Nephron (organoid): ENCODE measurements at regions not wholly inside any gene's neighbourhood (a gene's known extent, or its start where the extent isn't known, plus 50 kb on each side); places are given as distances from the start of the nearest gene placed in this dataset.
"Not testable (repeated sequence)": the region's sequence is repeated elsewhere in the genome, so short reads cannot be mapped to it uniquely, and the experiment has no call there.

Experiments
- H3K27ac Mint-ChIP-seq, 3 experiments: 2 replicates each; pipeline ENCODE4 v1.8.0; 2020; ENCODE audit warnings: mixed read lengths in 3 of 3, mild to moderate bottlenecking in 2 of 3, moderate library complexity in 1 of 3
- H3K27me3 Mint-ChIP-seq: 2 replicates; pipeline ENCODE4 v1.8.0; 2021; ENCODE audit warnings: low read depth, mild to moderate bottlenecking, moderate library complexity, mixed read lengths
- H3K36me3 Mint-ChIP-seq: 2 replicates; pipeline ENCODE4 v1.8.0; 2020; ENCODE audit warnings: low read depth, mixed read lengths
- H3K4me1 Mint-ChIP-seq: 2 replicates; pipeline ENCODE4 v1.8.0; 2020; ENCODE audit warnings: mixed read lengths
- H3K4me3 Mint-ChIP-seq, 3 experiments: 2 replicates each; pipeline ENCODE4 v1.8.0; 2020; ENCODE audit warnings: mild to moderate bottlenecking in 3 of 3, mixed read lengths in 3 of 3, moderate library complexity in 2 of 3
- H3K9me3 Mint-ChIP-seq: 2 replicates; pipeline ENCODE4 v1.8.0; 2020; ENCODE audit warnings: mixed read lengths
- TF ChIP-seq, protein P1 (sequence below), 3 experiments: fragments of 200-600 bp; sonication (generic); IDR thresholded peaks; one replicate each; pipeline ENCODE4 v1.5.0; 2021; ENCODE audit warnings: antibody characterized with exemption in 3 of 3; ENCODE audit not compliant: unreplicated experiment in 3 of 3

DNA sequence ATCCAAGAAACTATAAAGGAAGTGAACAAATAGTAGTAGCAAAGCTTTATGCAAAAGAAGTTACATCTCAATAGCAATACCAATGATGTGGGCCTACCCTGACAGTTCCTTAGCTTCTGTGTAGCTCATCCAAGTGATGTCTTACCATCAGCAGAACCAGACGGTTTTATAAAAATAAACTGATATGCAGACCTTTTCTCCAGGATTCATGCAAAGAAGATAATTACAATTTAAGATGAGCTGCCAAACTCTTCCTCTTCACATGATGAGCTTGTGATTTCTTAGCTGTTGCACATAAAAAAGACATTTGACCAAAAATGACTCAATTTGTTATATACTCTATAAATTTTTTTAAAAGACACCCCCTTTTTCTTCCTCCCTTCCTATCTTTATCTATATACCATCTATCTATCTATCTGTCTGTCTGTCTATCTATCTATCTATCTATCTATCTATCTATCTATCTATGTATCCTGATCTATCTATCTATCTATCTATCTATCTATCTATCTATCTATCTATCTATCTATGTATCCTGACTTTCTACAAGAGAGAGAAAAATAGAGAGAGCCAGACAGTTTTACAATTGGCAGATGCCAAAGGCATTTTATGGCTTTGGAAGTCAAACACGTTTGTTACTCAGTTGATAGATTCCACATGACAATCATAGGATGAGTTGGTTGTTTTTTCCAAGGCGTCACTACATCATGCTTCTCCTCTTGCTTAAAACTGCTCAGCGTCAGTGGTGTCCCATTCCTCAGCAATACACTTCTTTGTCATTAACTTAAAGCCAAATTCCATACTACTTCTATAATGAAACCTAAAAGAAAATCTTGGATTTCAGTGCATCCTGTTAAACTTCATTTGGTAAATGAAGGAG, 65.9 kb upstream of the ACTR3 start:
- TF ChIP-seq, protein P1, sequence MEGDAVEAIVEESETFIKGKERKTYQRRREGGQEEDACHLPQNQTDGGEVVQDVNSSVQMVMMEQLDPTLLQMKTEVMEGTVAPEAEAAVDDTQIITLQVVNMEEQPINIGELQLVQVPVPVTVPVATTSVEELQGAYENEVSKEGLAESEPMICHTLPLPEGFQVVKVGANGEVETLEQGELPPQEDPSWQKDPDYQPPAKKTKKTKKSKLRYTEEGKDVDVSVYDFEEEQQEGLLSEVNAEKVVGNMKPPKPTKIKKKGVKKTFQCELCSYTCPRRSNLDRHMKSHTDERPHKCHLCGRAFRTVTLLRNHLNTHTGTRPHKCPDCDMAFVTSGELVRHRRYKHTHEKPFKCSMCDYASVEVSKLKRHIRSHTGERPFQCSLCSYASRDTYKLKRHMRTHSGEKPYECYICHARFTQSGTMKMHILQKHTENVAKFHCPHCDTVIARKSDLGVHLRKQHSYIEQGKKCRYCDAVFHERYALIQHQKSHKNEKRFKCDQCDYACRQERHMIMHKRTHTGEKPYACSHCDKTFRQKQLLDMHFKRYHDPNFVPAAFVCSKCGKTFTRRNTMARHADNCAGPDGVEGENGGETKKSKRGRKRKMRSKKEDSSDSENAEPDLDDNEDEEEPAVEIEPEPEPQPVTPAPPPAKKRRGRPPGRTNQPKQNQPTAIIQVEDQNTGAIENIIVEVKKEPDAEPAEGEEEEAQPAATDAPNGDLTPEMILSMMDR (IDR thresholded peaks at IDR 0.05; ENCODE audit: unreplicated experiment in 3 of 3), result no peak
- H3K4me1 Mint-ChIP-seq, result peaks cover 10% of the 10 kb centered on the region

DNA sequence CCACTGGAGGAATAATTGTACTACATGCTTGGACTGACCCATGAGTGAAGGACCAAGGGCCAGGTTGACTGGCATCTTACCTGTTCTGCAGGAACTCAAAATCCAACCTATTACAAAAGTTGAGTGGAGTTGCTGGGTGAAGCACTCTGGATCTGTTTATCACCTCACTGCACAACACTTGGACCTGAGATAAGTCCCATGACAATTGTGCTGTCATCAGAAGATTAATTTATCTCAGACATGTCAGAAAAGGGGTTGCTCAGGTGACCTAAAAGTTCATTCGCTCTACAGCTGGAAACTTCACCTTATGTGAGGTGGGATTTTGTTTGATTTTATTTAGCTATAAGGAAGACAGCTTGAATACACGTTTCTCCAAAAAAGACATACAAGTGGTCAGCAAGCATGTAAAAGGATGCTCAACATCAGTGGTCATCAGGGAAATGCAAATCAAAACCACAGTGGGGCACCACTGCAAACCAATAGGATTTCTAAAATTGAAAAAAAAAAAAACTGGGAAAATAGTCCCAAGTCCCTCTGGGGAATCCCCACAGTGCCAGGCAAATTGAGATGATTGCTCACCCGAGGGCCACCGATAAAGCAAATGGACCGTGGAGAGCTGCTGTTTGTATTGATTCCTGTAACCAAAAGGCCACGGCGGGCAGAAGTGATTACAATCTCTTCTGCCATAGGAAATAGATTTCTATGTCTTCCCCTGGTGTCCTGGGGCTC, 65.8 kb upstream of the SLC35F5 start:
- no peaks in the 10 kb centered on the region for H3K27me3 Mint-ChIP-seq
- H3K27ac Mint-ChIP-seq, result no peak overlapping the region
- no peak overlapping the region for H3K4me3 Mint-ChIP-seq
- TF ChIP-seq, protein P1 (IDR thresholded peaks at IDR 0.05; ENCODE audit: unreplicated experiment in 3 of 3), result no peak
- H3K4me1 Mint-ChIP-seq, result peaks cover 23% of the 10 kb centered on the region
- no peaks in the 10 kb centered on the region for H3K9me3 Mint-ChIP-seq
- H3K36me3 Mint-ChIP-seq, result no peaks in the 10 kb centered on the region

More for the DNA sequence above, 65.9 kb upstream of the ACTR3 start:
- H3K9me3 Mint-ChIP-seq, result no peaks in the 10 kb centered on the region
- no peak overlapping the region for H3K4me3 Mint-ChIP-seq
- no peak overlapping the region for H3K27ac Mint-ChIP-seq
- no peaks in the 10 kb centered on the region for H3K27me3 Mint-ChIP-seq
- no peaks in the 10 kb centered on the region for H3K36me3 Mint-ChIP-seq

DNA sequence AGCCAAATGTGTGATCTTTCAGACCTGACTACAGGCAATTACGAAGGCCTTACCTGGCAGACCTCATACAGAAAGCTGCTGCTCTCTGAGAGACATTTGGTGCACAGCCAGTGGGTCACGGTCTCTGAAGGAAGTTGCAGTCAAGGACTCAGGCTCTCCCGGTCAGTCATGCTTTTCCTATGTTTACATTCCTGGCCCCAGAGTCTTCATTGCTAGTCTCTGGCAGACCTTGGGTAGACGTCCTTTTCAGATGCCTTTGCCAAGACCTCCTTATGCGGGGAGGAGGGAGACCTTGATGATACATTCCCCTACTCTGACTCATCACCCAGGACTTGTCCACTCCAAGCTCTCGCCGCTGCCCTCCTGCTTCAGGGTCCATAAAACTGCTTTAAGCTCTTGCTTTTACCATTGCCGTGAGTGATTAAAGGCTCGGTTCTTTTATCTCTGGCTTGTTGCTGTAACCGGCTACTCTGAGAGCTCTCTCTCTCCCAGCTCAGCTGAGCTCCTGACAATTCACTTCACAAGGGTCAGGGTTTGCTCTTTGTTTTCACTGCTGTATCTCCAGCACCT, 62.0 kb upstream of the SLC35F5 start:
- H3K9me3 Mint-ChIP-seq, result no peaks in the 10 kb centered on the region
- peak overlapping the region in 1 of 3 experiments; percentile 18 for H3K4me3 Mint-ChIP-seq
- TF ChIP-seq, protein P1 (IDR thresholded peaks at IDR 0.05; ENCODE audit: unreplicated experiment in 3 of 3), result no peak
- H3K27me3 Mint-ChIP-seq, result no peaks in the 10 kb centered on the region
- H3K27ac Mint-ChIP-seq, result peak overlapping the region; percentile 66 to 91 (median 86)
- peaks cover 13% of the 10 kb centered on the region for H3K4me1 Mint-ChIP-seq
- no peaks in the 10 kb centered on the region for H3K36me3 Mint-ChIP-seq

DNA sequence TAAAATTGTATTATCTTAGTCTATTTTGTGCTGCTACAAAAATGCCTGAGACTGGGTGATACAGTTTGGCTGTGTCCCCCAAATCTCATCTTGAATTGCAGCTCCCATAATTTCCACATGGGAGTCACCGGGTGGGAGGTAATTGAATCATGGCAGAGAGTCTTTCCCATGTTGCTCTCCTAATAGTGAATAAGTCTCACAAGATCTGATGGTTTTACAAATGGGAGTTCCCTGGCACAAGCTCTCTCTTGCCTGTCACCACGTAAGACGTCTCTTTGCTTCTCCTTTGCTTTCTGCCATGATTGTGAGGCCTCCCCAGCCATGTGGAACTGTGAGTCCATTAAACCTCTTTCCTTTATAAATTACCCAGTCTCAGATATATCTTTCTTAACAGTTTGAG, 57.0 kb upstream of the SLC35F5 start:
- H3K27me3 Mint-ChIP-seq, H3K36me3 Mint-ChIP-seq, H3K27ac Mint-ChIP-seq, H3K9me3 Mint-ChIP-seq, H3K4me3 Mint-ChIP-seq: not testable (repeated sequence)
- H3K4me1 Mint-ChIP-seq, result peaks cover 18% of the 10 kb centered on the region

DNA sequence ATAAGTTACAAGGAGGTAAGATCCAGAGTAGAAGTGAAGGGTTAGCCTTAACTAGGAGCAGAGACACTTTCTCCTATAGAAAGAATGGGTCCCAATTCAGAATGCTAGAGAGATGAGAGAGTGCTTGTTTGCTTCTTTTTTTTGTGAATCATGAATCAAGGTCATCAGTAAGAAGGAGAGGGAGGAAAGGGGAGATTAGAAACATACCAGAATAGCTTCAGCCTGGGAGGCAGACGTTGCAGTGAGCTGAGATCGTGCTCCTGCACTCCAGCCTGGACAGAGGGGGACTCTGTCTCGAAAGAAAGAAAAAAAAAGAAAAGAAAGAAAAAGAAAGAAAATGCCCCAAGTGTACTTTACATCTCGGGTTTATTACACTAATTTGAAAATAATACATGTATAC, 55.8 kb upstream of the SLC35F5 start:
- H3K4me3 Mint-ChIP-seq, result no peak overlapping the region
- TF ChIP-seq, protein P1 (IDR thresholded peaks at IDR 0.05; ENCODE audit: unreplicated experiment in 3 of 3), result no peak
- H3K27me3 Mint-ChIP-seq, result no peaks in the 10 kb centered on the region
- H3K4me1 Mint-ChIP-seq, result peaks cover 9% of the 10 kb centered on the region
- H3K27ac Mint-ChIP-seq, result peak overlapping the region; percentile 13 to 57 (median 40)
- H3K9me3 Mint-ChIP-seq, result peaks cover 10% of the 10 kb centered on the region
- no peaks in the 10 kb centered on the region for H3K36me3 Mint-ChIP-seq

DNA sequence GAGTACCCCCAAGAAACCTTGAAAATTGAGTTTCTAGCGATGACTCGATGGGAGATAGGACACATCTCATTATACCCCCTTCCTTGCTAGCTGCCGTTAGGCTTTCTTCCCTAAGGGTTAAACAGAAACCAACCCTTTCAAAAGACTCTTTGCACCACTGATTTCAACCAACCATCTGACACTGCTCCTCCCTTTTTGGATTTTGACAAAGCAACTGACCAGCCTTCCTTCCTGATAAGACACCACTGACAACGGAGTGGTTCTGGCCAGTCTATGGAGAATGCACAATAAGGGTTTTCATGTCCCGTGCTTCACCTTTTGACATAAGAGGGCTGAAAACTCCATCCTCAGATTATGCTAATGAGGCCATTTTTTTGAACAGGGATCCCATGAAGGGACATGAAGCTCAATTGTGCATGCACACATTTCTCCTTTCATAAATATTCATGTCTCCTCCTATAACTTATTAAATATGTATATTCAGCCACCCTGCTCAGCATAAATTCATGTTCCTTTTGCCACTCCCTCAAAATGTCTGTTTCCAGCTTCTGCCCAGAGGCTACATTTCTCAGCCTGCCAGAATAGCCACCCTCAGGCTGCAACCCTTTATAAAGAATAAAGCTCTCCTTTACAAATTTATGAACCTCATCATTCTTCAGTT, 52.8 kb upstream of the SLC35F5 start:
- Mint-ChIP-seq H3K4me3 (no peak overlapping the region), H3K36me3 (no peaks in the 10 kb centered on the region), H3K4me1 (peaks cover 9% of the 10 kb centered on the region), H3K27ac (no peak overlapping the region), H3K9me3 (peaks cover 10% of the 10 kb centered on the region), H3K27me3 (no peaks in the 10 kb centered on the region)
- TF ChIP-seq, protein P1 (IDR thresholded peaks at IDR 0.05; ENCODE audit: unreplicated experiment in 3 of 3), result no peak
